ENCODE measurements at regions not wholly inside any gene's neighbourhood (a gene's known extent, or its start where the extent isn't known, plus 50 kb on each side); places are given as distances from the start of the nearest gene placed in this dataset.

DNA sequence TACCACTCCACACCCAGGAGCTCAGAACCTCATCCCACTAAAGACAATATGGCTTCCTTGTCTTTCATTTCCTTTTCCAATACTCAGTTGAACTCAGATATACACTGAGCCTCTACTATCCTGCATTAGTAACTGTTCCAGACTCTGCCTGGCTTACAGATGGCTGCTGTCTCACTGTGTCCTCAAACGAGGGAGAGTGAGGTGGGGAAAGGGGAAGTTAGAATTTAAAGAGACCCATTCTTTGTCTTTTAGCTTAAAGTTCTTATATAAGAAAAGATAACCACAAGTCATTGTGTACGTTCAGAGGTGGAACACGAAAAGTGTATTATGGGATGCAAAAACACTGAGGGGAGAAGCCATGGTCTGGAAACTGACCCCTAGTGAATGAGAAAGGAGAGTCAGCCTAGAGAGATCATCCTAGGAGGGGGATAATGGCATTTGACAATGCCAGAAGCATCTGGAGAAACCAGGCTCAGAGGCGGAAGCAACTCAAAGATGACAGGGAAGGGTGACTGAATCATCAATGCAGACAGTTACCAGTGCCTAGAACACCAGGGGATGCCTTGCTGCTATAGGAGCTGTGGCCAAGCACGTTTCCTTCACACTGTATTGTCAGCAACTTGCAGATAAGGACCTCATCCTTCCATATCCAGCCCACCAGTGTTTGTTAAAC is 170.7 kb downstream of the CYRIA start (continued):
- TF ChIP-seq TOX (CRISPR knock-in tag; IDR thresholded peaks at IDR 0.05; ENCODE audit: borderline replicate concordance): no peak

DNA sequence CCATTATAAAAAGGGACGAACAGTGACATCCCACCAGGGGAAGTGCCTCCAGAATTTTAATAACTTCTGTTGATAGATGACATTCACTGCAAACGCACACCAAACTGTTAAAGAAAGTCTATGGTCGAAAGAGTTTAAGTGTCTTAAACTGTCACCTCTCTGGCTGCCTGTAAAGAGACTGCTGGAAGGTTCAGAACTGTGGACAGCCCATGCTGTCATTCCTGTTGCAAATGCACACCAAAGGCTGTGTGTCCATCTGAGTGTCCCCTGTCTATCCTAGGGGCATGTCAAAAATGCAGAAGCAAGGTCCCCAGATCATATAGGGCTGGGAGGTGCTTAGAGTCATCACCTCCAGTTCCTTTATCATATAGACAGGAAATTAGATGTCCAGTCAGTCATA is 171.8 kb downstream of the CYRIA start:
- ATAC-seq: no peak
- TF ChIP-seq RARB (CRISPR knock-in tag; IDR thresholded peaks at IDR 0.05) (no peak), PPARA (CRISPR knock-in tag; IDR thresholded peaks at IDR 0.05; ENCODE audit: borderline replicate concordance) (no peak), ZFP30 (CRISPR knock-in tag; IDR thresholded peaks at IDR 0.05) (no peak), ARNTL (CRISPR knock-in tag; IDR thresholded peaks at IDR 0.05; ENCODE audit: borderline replicate concordance, low read depth) (no peak), ISL1 (CRISPR knock-in tag; IDR thresholded peaks at IDR 0.05) (no peak)

DNA sequence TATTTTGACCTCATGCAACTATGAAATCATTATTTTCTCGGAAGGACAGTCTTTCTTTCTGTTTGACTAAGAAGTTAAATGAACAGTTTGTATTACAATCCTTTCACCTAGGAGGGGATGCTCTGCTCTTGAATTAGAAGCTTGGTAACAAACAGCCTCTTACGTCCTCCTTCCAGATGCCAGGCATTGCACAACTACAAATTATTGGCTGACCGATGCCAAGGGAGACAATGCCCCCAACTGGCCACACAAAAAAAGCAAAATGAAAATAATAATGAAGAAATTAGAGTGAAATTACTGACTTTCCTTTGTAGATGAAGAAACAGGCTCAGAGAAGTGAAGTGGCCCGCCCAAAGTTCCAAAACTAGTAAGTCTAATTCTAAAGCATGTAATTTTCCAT is 177.9 kb downstream of the CYRIA start:
- ATAC-seq: no peak

DNA sequence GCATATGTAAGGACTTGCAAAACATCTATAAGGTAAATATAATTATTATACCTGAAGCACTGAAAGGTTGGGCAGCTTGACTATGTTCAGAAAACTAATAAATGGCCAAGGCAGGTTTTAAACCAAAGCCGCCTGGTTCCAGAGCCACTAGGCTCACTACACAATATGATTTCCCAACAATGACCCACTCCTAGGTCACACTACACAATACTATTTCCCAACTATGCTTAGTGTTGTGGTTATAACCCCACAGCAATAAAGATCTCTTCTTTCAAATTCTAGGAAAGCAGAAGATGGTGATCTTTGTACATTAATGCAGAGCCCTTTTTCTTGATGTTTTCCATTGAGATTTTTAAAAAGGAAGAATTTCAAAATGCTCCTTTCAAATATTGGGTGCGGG is 180.4 kb downstream of the CYRIA start:
- TF ChIP-seq ZNF70 (CRISPR knock-in tag; IDR thresholded peaks at IDR 0.05) (no peak), PPARA (CRISPR knock-in tag; IDR thresholded peaks at IDR 0.05; ENCODE audit: borderline replicate concordance) (no peak), ZNF8 (CRISPR knock-in tag; IDR thresholded peaks at IDR 0.05) (no peak)
- no peak for ATAC-seq

More for the DNA sequence above, 177.9 kb downstream of the CYRIA start:
- TF ChIP-seq PPARA (CRISPR knock-in tag; IDR thresholded peaks at IDR 0.05; ENCODE audit: borderline replicate concordance) (no peak), ZFP30 (CRISPR knock-in tag; IDR thresholded peaks at IDR 0.05) (no peak), TOX (CRISPR knock-in tag; IDR thresholded peaks at IDR 0.05; ENCODE audit: borderline replicate concordance) (no peak), TCF4 (CRISPR knock-in tag; IDR thresholded peaks at IDR 0.05; ENCODE audit: borderline replicate concordance) (peak; percentile 61; the same call in 1 of the 2 replicates), ZNF70 (CRISPR knock-in tag; IDR thresholded peaks at IDR 0.05) (peak; percentile 81; the same call in 1 of the 2 replicates), SNAI2 (CRISPR knock-in tag; IDR thresholded peaks at IDR 0.05) (no peak)
- TF ChIP-seq, protein P1, sequence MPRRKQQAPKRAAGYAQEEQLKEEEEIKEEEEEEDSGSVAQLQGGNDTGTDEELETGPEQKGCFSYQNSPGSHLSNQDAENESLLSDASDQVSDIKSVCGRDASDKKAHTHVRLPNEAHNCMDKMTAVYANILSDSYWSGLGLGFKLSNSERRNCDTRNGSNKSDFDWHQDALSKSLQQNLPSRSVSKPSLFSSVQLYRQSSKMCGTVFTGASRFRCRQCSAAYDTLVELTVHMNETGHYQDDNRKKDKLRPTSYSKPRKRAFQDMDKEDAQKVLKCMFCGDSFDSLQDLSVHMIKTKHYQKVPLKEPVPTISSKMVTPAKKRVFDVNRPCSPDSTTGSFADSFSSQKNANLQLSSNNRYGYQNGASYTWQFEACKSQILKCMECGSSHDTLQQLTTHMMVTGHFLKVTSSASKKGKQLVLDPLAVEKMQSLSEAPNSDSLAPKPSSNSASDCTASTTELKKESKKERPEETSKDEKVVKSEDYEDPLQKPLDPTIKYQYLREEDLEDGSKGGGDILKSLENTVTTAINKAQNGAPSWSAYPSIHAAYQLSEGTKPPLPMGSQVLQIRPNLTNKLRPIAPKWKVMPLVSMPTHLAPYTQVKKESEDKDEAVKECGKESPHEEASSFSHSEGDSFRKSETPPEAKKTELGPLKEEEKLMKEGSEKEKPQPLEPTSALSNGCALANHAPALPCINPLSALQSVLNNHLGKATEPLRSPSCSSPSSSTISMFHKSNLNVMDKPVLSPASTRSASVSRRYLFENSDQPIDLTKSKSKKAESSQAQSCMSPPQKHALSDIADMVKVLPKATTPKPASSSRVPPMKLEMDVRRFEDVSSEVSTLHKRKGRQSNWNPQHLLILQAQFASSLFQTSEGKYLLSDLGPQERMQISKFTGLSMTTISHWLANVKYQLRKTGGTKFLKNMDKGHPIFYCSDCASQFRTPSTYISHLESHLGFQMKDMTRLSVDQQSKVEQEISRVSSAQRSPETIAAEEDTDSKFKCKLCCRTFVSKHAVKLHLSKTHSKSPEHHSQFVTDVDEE (CRISPR knock-in tag; IDR thresholded peaks at IDR 0.05): no peak

GRCh38 chr2:16482460-16482859 is 183.2 kb downstream of the CYRIA start:
- TF ChIP-seq TOX (CRISPR knock-in tag; IDR thresholded peaks at IDR 0.05; ENCODE audit: borderline replicate concordance): no peak
- no peak for TF ChIP-seq ZNF70 (CRISPR knock-in tag; IDR thresholded peaks at IDR 0.05)
- no peak for TF ChIP-seq ZFP3 (CRISPR knock-in tag; IDR thresholded peaks at IDR 0.05)
- no peak for TF ChIP-seq ZNF565 (CRISPR knock-in tag; conservative IDR thresholded peaks at IDR 0.05; ENCODE audit: low read depth)
- TF ChIP-seq ARNTL (CRISPR knock-in tag; IDR thresholded peaks at IDR 0.05; ENCODE audit: borderline replicate concordance, low read depth): no peak
- TF ChIP-seq BACH2 (CRISPR knock-in tag; IDR thresholded peaks at IDR 0.05; ENCODE audit: borderline replicate concordance): no peak
- no peak for TF ChIP-seq ZFP30 (CRISPR knock-in tag; IDR thresholded peaks at IDR 0.05)
- no peak for TF ChIP-seq ESRRG (CRISPR knock-in tag; IDR thresholded peaks at IDR 0.05)
- ATAC-seq: no peak

- ATAC-seq: no peak
- no peak for TF ChIP-seq OSR1 (CRISPR knock-in tag; IDR thresholded peaks at IDR 0.05)
- TF ChIP-seq ZNF565 (CRISPR knock-in tag; conservative IDR thresholded peaks at IDR 0.05; ENCODE audit: low read depth): no peak
Observed at GRCh38 chr2:16481351-16481750, 184.3 kb downstream of the CYRIA start.

DNA sequence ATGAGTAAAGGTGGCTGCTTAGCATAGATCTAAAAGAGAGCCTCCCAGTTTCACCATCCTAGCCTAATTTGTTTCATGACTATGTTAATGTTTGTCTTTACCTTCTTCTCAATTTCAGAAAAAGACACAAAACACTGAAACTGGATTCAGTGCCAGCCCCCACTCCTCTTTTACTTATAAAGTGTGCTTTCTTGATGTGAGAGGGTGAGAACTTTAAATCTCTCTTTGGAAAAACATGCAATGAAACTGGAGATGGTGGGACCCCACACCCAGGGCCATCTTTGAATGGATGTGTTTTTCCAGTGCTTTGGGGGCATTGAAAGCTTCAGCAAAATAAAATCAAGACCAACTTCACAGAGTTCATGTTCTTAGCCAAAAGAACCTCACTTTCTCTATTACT is 185.9 kb downstream of the CYRIA start:
- ATAC-seq: no peak
- TF ChIP-seq RARB (CRISPR knock-in tag; IDR thresholded peaks at IDR 0.05) (no peak), ZNF8 (CRISPR knock-in tag; IDR thresholded peaks at IDR 0.05) (no peak), ZC3H10 (CRISPR knock-in tag; IDR thresholded peaks at IDR 0.05) (no peak), ZFP3 (CRISPR knock-in tag; IDR thresholded peaks at IDR 0.05) (no peak), PPARA (CRISPR knock-in tag; IDR thresholded peaks at IDR 0.05; ENCODE audit: borderline replicate concordance) (no peak), POU6F1 (CRISPR knock-in tag; IDR thresholded peaks at IDR 0.05; ENCODE audit: borderline replicate concordance, low read depth) (no peak), SNAI2 (CRISPR knock-in tag; IDR thresholded peaks at IDR 0.05) (no peak), ARNTL (CRISPR knock-in tag; IDR thresholded peaks at IDR 0.05; ENCODE audit: borderline replicate concordance, low read depth) (no peak), CSDC2 (CRISPR knock-in tag; IDR thresholded peaks at IDR 0.05) (no peak), TOX (CRISPR knock-in tag; IDR thresholded peaks at IDR 0.05; ENCODE audit: borderline replicate concordance) (no peak), OSR1 (CRISPR knock-in tag; IDR thresholded peaks at IDR 0.05) (no peak), PATZ1 (CRISPR knock-in tag; IDR thresholded peaks at IDR 0.05; ENCODE audit: borderline replicate concordance) (no peak), TCF4 (CRISPR knock-in tag; IDR thresholded peaks at IDR 0.05; ENCODE audit: borderline replicate concordance) (no peak)
- TF ChIP-seq, protein P2, sequence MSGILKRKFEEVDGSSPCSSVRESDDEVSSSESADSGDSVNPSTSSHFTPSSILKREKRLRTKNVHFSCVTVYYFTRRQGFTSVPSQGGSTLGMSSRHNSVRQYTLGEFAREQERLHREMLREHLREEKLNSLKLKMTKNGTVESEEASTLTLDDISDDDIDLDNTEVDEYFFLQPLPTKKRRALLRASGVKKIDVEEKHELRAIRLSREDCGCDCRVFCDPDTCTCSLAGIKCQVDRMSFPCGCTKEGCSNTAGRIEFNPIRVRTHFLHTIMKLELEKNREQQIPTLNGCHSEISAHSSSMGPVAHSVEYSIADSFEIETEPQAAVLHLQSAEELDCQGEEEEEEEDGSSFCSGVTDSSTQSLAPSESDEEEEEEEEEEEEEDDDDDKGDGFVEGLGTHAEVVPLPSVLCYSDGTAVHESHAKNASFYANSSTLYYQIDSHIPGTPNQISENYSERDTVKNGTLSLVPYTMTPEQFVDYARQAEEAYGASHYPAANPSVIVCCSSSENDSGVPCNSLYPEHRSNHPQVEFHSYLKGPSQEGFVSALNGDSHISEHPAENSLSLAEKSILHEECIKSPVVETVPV (CRISPR knock-in tag; IDR thresholded peaks at IDR 0.05): no peak
